Muscle layer of colon (tissue), 2 donors: ENCODE measurements at regions not wholly inside any gene's neighbourhood (a gene's known extent, or its start where the extent isn't known, plus 50 kb on each side); places are given as distances from the start of the nearest gene placed in this dataset.

Experiments
- H3K27ac ChIP-seq: one replicate; pipeline ENCODE4 v1.7.0; 2013; ENCODE audit warnings: low read depth, mild to moderate bottlenecking, low read length, moderate library complexity
- H3K27me3 ChIP-seq, 2 donors: one replicate each; pipeline ENCODE4 v1.7.0; 2013; ENCODE audit warnings: low read length in 2 of 2, mild to moderate bottlenecking in 2 of 2; ENCODE audit not compliant: insufficient read depth in 2 of 2, control insufficient read depth in 1 of 2
- H3K36me3 ChIP-seq: one replicate; pipeline ENCODE4 v1.7.0; 2013; ENCODE audit warnings: mild to moderate bottlenecking, low read length; ENCODE audit not compliant: insufficient read depth
- H3K4me1 ChIP-seq: one replicate; pipeline ENCODE4 v1.7.0; 2013; ENCODE audit warnings: mild to moderate bottlenecking, low read length; ENCODE audit not compliant: insufficient read depth
- H3K4me3 ChIP-seq, 2 donors: one replicate each; pipeline ENCODE4 v1.7.0; 2013; ENCODE audit warnings: low read length in 2 of 2, low read depth in 1 of 2, mild to moderate bottlenecking in 1 of 2, moderate library complexity in 1 of 2
- H3K9ac ChIP-seq: one replicate; pipeline ENCODE4 v1.7.0; 2013; ENCODE audit warnings: low read length
- H3K9me3 ChIP-seq: one replicate; pipeline ENCODE4 v1.7.0; 2013; ENCODE audit warnings: mild to moderate bottlenecking, low read length
- donor health status: abdominal sarcoma.
- donor health status: Adenocarcinoma of cecum.

DNA sequence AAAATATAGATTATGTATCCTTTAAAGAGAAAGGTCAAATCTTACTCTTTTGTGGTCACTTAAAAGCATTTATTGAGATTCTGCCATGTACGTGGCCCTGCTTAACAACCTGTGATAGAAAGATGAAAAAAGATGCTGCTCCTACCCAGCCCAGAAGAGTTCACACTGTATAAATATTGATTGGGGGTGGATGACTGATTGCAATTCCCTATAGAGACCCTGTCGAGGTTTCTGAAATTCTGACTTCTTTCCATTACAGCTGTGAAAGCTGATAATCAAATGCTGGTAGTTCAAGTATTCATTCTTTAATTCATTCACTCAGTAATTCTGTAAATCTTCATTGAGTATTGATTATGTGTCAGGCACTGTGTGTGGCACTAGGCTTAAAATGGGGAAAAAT lies 114.1 kb upstream of the CHL1 start:
- Histone ChIP-seq H3K27ac (no peak overlapping the region), H3K9ac (no peak overlapping the region), H3K27me3 (no peaks in the 10 kb centered on the region), H3K36me3 (no peaks in the 10 kb centered on the region), H3K4me3 (no peak overlapping the region), H3K9me3 (no peaks in the 10 kb centered on the region), H3K4me1 (no peaks in the 10 kb centered on the region)

DNA sequence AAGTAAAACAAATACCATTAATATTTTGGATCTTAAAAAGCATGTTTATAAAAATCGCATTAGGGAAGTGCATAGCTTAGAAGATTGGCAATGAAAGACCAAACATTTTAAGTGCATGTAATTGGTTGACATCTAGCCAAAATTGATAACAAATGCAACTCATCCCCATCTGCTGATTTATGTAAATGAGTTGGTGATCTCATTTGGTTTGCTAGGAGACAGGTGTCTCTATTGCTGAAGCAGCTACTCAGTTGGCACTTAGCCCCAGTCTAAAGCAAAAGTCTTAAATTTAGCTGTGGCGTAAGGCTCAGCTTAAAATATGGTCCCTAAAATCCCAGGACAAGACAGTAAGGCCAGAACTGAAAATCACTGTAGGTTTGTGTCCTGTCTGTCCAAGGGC lies 113.5 kb upstream of the CHL1 start:
- Histone ChIP-seq H3K27ac (no peak overlapping the region), H3K9ac (no peak overlapping the region), H3K27me3 (no peaks in the 10 kb centered on the region), H3K4me3 (no peak overlapping the region), H3K9me3 (no peaks in the 10 kb centered on the region), H3K4me1 (no peaks in the 10 kb centered on the region), H3K36me3 (no peaks in the 10 kb centered on the region)

DNA sequence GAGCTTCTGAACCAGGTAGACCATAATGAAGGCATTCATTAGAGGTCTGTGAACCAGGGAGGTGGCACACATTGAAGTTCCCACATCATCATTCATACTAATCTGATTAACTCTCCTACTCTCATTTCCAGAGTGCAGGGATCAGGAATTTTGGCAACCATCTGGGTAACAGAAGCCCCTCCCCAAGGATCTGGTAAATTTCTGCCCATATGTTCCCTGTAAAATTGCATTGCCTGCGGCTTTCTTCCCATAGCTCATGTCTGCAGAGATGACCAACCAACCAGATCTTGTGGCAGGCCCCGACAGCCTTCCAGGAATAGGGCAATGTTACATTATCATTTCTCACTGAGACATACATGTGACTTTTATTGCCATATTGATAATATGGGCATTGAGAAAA lies 111.4 kb upstream of the CHL1 start:
- Histone ChIP-seq H3K27me3 (no peaks in the 10 kb centered on the region), H3K9me3 (no peaks in the 10 kb centered on the region), H3K4me3 (no peak overlapping the region), H3K9ac (no peak overlapping the region), H3K4me1 (no peaks in the 10 kb centered on the region), H3K36me3 (no peaks in the 10 kb centered on the region), H3K27ac (no peak overlapping the region)

DNA sequence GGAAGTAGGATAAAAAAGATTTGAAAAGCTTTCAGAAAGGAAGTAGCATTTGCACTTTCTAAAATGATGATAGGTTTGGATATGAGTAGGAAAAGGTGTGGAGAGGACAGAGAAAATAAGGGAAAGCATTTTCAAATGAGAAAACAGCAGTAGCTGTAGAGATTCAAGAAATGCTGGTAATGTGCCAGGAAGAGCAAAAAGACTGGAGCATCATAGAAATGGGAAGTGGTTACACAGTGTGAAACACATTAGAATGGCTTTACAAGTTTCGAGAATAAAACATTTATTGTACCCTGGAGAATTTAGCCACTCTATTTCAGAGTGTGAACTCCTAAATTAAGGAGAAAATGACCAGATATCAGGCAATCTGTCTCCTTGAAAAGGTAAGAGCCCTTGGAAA lies 108.3 kb upstream of the CHL1 start:
- Histone ChIP-seq H3K4me1 (no peaks in the 10 kb centered on the region), H3K4me3 (no peak overlapping the region), H3K36me3 (no peaks in the 10 kb centered on the region), H3K9me3 (no peaks in the 10 kb centered on the region), H3K27ac (no peak overlapping the region), H3K9ac (no peak overlapping the region), H3K27me3 (no peaks in the 10 kb centered on the region)

DNA sequence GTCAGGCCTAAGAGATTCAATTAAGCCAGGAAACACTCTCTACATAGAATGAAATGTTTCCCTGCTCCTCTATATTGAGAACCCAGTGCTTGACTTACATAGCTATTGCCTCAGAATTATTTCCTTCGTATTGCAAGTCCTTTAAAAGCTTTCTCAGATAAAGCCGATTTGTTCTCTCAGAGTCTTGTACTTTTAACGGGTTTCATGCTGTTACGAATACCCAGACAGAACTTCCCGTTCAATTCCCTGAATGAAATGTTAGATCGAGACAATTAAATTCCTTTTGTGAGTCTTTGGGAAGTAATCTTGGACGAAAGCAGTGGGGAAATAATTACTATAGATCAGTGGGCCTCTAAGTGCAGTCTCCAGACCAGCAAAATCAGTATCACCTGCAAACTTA lies 102.8 kb upstream of the CHL1 start:
- no peak overlapping the region for H3K9ac ChIP-seq
- no peaks in the 10 kb centered on the region for H3K4me1 ChIP-seq
- H3K36me3 ChIP-seq = no peaks in the 10 kb centered on the region
- no peak overlapping the region for H3K4me3 ChIP-seq
- H3K27ac ChIP-seq = no peak overlapping the region
- H3K27me3 ChIP-seq = no peaks in the 10 kb centered on the region
- H3K9me3 ChIP-seq = no peaks in the 10 kb centered on the region

DNA sequence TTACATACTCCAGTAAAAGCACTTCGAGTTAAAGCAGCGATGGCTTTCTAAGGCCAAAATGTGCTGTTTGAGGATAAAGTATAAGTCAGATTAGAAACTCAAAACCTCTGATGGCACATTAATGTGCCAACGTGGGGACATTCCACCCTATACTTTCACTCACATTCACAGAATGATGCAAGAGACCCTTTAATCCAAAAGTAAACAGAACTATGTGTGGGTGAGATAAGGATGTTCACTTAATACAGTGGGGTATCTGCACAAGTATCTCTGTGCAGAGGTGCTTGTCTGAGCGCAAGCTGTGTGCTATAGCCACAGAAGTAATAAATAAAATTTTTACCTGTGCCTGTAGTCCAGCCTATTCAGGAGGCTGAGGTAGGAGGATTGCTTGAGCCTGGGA lies 100.3 kb upstream of the CHL1 start:
- no peak overlapping the region for H3K9ac ChIP-seq
- no peaks in the 10 kb centered on the region for H3K36me3 ChIP-seq
- H3K27ac ChIP-seq = no peak overlapping the region
- H3K4me3 ChIP-seq = no peak overlapping the region
- no peaks in the 10 kb centered on the region for H3K27me3 ChIP-seq
- no peaks in the 10 kb centered on the region for H3K9me3 ChIP-seq
- no peaks in the 10 kb centered on the region for H3K4me1 ChIP-seq

DNA sequence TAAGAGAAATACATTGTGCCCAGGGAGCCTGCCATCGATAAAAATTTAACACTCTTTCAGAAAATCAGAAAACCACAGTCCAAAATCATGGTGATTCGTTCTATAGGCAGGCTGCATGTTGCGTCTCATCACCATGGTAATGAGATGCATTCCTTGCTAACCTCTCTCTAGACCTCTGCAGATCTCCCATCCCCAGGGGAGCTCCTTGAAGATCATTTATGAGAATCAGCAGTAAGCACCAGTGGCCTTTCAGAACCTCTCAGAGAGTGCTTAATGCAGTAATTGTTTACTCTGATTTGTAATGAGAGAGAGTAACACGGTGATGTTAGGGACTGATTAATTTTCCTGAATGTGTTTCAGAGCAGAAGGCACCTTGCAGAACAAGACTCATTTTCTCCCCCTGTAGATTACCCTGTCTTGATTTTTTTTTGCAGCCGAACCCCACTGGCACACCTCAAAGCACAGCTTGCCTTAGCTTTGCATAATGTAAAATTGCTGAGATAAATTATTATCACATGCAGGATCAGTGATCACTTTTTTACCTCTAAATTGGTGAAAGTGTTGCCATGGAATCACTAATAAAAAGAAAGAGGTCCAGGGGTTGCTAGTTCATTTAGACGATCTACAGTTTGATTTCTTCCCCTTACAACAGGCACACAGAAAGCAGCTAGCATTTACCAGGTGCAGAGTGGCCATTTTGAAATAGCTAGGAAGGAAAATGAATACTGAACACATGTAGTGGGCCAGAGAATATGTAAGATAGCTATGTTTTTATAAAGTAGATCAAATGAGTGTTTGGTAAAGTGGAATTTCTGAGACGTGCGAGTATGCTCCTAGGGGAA lies 98.9 kb upstream of the CHL1 start:
- Histone ChIP-seq H3K9ac (no peak overlapping the region), H3K9me3 (no peaks in the 10 kb centered on the region), H3K27me3 (no peaks in the 10 kb centered on the region), H3K36me3 (no peaks in the 10 kb centered on the region), H3K27ac (no peak overlapping the region), H3K4me1 (no peaks in the 10 kb centered on the region), H3K4me3 (no peak overlapping the region)

DNA sequence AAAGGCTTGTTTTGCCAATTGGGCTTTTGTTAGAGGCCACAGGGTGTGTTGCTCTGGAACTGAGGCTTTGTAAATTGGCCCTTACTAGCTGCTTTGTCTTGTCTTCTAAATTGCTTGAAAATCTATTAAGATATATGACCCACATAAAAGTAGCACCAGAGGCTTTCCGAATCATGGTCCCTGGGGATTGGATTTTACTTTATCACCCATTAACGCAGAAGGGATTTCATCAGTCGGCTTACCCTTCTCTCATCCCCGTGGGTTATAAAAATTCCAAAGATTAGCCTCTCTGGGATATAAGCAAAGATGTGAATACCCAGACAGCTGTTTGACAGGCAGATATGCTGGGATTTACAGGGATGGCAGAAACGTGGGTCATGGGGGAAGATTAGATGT lies 98.3 kb upstream of the CHL1 start:
- Histone ChIP-seq H3K27ac (no peak overlapping the region), H3K4me3 (no peak overlapping the region), H3K9ac (no peak overlapping the region), H3K4me1 (no peaks in the 10 kb centered on the region), H3K9me3 (no peaks in the 10 kb centered on the region), H3K27me3 (no peaks in the 10 kb centered on the region), H3K36me3 (no peaks in the 10 kb centered on the region)

DNA sequence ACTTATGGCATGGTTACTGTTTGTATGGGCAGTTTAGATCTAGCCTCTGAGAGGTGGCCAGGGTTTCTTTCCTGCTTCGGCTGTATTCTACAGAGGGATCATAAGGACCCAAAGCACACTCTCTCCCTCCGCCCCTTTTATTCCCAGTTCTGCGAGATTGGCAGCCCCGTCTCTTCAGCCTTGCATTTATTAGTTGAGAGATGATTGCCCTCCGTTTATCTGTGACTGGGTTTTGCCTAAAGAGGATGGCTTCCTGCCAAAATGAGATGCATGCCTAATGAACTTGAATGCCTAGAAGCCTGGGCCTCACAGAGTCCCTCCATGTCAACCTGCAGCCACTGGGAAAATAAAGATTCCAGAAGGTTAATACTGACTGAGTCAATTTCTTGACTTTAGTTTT lies 97.1 kb upstream of the CHL1 start:
- Histone ChIP-seq H3K27ac (no peak overlapping the region), H3K4me3 (no peak overlapping the region), H3K4me1 (no peaks in the 10 kb centered on the region), H3K9me3 (no peaks in the 10 kb centered on the region), H3K27me3 (no peaks in the 10 kb centered on the region), H3K36me3 (no peaks in the 10 kb centered on the region), H3K9ac (no peak overlapping the region)

DNA sequence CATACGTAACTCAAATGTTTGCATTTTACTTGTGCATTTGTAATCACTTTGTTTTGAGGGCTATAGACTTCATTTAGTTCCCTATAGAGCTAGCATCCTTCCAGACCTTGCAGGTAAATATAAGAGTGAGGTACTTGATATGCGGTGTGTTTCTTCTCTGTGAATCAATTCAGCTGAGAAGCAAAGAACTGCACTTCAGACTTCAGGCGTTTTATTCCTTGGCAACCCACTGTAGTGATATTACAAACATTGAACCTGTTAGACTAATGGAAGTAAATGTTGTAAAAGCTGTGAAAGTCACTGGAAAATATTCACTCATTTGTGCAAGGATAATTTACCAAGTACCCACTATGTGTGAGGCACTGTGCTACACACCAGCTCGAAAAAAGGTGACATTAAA lies 94.1 kb upstream of the CHL1 start:
- H3K27ac ChIP-seq = no peak overlapping the region
- no peaks in the 10 kb centered on the region for H3K36me3 ChIP-seq
- no peak overlapping the region for H3K9ac ChIP-seq
- H3K4me1 ChIP-seq = no peaks in the 10 kb centered on the region
- H3K9me3 ChIP-seq = no peaks in the 10 kb centered on the region
- no peak overlapping the region for H3K4me3 ChIP-seq
- no peaks in the 10 kb centered on the region for H3K27me3 ChIP-seq

DNA sequence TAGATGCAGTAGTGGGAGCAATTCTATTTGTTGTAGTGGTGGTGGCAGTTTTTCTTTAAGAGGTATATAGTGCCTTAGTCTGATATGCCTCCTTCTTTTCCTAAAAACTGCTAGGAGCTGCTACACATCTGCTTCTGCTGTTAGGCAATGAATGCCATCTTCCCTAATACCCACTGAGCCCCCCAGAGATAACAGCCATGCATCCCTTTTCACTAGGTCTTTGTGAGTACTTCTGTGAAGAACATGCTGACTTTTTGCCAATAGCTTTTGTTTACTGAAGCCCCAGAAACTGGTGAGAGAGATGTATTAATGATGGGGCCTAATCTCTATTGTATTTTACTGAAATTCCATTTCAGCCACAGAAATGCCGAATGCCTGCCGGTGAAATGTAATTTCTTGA lies 92.6 kb upstream of the CHL1 start:
- Histone ChIP-seq H3K4me1 (no peaks in the 10 kb centered on the region), H3K27me3 (no peaks in the 10 kb centered on the region), H3K9me3 (no peaks in the 10 kb centered on the region), H3K9ac (no peak overlapping the region), H3K4me3 (no peak overlapping the region), H3K36me3 (no peaks in the 10 kb centered on the region), H3K27ac (no peak overlapping the region)

DNA sequence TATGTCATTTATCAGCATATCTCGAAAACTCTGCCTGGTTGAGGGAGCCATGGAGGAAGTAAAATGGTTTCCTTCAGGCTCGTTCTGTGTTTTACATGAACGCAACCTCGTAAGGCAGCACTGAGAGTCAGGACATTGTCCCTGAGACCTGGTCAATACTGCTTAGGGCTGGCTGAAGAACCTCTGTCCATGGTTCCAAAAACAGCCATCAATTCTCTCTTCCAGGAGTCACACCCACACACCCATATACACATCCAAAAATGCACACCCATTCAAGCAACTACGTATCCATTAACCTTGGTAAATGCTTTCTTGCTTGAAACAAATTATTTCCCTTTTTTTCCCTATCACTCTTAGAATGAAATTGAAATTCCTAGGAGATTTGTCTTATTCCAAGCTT lies 91.0 kb upstream of the CHL1 start:
- H3K9me3 ChIP-seq = no peaks in the 10 kb centered on the region
- H3K9ac ChIP-seq = no peak overlapping the region
- no peaks in the 10 kb centered on the region for H3K4me1 ChIP-seq
- no peaks in the 10 kb centered on the region for H3K36me3 ChIP-seq
- H3K4me3 ChIP-seq = no peak overlapping the region
- no peaks in the 10 kb centered on the region for H3K27me3 ChIP-seq
- H3K27ac ChIP-seq = no peak overlapping the region
